ENCODE measurements at regions not wholly inside any gene's neighbourhood (a gene's known extent, or its start where the extent isn't known, plus 50 kb on each side); places are given as distances from the start of the nearest gene placed in this dataset.

GRCh38 chr3:118480101-118480860, 554.4 kb downstream of the IGSF11 start:
- Mint-ChIP-seq H3K9me3 (no peaks in the 10 kb centered on the region), H3K4me3 (no peak overlapping the region), H3K4me1 (no peaks in the 10 kb centered on the region), H3K27me3 (no peaks in the 10 kb centered on the region), H3K36me3 (no peaks in the 10 kb centered on the region), H3K27ac (no peak overlapping the region)
- ATAC-seq, result no peak

DNA sequence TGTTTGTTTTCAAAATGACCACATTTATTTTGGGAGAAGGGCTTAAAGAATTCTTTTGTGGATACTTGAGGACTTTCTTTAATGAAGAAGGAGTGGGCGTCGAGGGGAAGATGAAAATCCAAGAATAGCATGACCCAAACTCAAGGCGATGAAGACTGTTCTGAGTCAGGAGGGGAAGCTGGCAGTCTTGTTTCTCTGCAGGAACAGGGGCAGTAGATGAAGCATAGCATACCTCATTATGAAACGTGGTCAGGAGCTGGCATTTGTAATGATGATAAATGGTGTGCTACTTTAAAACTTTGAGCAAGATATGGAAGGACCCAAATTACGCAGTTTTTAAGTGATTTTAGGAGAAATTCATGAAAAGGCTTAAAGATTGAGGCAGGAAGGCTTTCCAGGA, 549.0 kb downstream of the IGSF11 start:
- H3K9me3 Mint-ChIP-seq, result peaks cover 2% of the 10 kb centered on the region
- H3K4me3 Mint-ChIP-seq, result no peak overlapping the region
- ATAC-seq, result no peak
- no peaks in the 10 kb centered on the region for H3K36me3 Mint-ChIP-seq
- no peaks in the 10 kb centered on the region for H3K27me3 Mint-ChIP-seq
- H3K27ac Mint-ChIP-seq, result no peak overlapping the region
- H3K4me1 Mint-ChIP-seq, result no peaks in the 10 kb centered on the region

DNA sequence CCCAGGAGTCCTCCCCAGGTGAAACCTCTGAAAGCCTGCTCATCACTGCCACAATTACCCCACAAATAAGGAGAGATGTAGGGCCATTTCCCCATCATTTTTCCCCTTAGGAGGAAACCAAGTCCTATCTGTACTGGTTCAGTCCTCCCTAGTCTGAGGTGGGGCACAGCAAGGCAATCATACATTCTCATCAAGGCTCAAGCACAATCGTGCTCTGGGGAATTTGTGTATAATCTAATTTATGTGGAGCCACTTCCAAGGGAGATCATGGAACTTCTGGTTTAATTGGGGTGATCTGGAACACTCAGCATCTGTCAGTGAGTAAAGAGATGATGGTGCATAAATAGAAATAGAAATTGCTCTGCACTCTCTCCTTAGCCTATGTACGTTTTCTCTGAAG, 546.9 kb downstream of the IGSF11 start:
- no peak for ATAC-seq
- H3K9me3 Mint-ChIP-seq, result peaks cover 2% of the 10 kb centered on the region
- H3K27me3 Mint-ChIP-seq, result no peaks in the 10 kb centered on the region
- no peak overlapping the region for H3K4me3 Mint-ChIP-seq
- no peak overlapping the region for H3K27ac Mint-ChIP-seq
- H3K4me1 Mint-ChIP-seq, result no peaks in the 10 kb centered on the region
- no peaks in the 10 kb centered on the region for H3K36me3 Mint-ChIP-seq

DNA sequence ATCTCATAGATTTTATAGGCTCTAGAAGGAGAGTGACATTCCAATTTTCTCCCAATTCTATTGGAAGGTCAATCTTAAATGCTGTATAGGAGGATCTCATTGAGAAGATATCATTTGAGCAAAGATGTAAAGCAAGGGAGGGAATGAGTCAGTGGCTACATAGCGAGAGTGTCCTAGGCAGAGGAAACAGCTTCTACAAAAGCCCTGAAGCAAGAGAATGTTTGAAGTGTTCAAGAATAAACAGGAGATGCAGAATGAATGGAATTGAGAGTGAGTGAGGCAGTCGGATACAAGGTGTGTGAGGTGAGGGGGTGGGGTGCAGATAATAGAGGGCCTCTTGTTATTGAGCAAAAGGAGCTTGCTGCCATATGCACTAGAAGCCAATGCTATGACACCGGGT, 545.9 kb downstream of the IGSF11 start:
- Mint-ChIP-seq H3K36me3 (no peaks in the 10 kb centered on the region), H3K4me1 (no peaks in the 10 kb centered on the region), H3K4me3 (no peak overlapping the region), H3K9me3 (peaks cover 2% of the 10 kb centered on the region), H3K27me3 (no peaks in the 10 kb centered on the region), H3K27ac (no peak overlapping the region)
- ATAC-seq, result no peak

DNA sequence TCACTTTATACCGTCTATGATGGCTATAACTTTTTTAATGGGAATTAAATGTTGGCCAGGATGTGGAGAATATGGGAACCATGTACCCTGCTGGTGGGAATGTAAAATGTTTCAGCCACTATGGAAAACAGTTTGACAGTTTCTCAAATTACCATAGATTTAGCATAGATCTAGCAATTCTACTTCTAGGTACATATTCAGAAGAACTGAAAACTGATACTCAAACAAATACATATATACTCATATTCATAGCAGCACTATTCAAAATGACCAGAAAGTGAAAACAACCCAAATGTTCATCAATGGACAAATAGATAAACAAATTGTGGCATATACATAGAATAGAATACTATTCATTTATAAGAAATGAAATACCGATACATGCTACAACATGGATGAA, 539.4 kb downstream of the IGSF11 start:
- peaks cover 3% of the 10 kb centered on the region for H3K9me3 Mint-ChIP-seq
- H3K27me3 Mint-ChIP-seq, result no peaks in the 10 kb centered on the region
- no peak for ATAC-seq
- H3K27ac Mint-ChIP-seq, result no peak overlapping the region
- no peaks in the 10 kb centered on the region for H3K4me1 Mint-ChIP-seq
- H3K36me3 Mint-ChIP-seq, result no peaks in the 10 kb centered on the region
- H3K4me3 Mint-ChIP-seq, result no peak overlapping the region

- ATAC-seq, result no peak
- Mint-ChIP-seq H3K27me3 (no peaks in the 10 kb centered on the region), H3K4me1 (no peaks in the 10 kb centered on the region), H3K27ac (no peak overlapping the region), H3K36me3 (no peaks in the 10 kb centered on the region), H3K9me3 (peaks cover 3% of the 10 kb centered on the region), H3K4me3 (no peak overlapping the region)
These were observed 537.4 kb downstream of the IGSF11 start for GRCh38 chr3:118497274-118497673.

DNA sequence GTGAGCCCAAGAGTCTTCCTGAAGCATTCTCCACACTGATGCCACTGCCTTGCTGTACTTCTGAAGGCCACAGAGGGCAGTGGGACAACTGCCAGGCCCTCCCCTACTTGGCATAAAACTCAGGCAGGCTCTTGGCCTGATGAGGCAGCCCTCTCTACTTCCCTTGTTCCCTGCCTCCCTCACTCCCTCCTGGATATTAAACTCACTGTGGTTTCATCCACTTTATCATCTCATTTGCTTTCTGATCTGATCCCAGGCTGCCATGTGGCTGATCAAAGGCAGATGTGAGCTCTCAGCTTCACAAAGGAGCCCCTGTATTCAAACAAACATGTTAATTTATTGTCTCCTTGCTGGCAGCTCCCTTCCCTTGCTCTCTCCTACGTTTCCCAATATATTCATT, 533.5 kb downstream of the IGSF11 start:
- no peaks in the 10 kb centered on the region for H3K27me3 Mint-ChIP-seq
- no peaks in the 10 kb centered on the region for H3K36me3 Mint-ChIP-seq
- ATAC-seq, result no peak
- no peak overlapping the region for H3K27ac Mint-ChIP-seq
- H3K9me3 Mint-ChIP-seq, result peaks cover 3% of the 10 kb centered on the region
- H3K4me1 Mint-ChIP-seq, result no peaks in the 10 kb centered on the region
- no peak overlapping the region for H3K4me3 Mint-ChIP-seq

DNA sequence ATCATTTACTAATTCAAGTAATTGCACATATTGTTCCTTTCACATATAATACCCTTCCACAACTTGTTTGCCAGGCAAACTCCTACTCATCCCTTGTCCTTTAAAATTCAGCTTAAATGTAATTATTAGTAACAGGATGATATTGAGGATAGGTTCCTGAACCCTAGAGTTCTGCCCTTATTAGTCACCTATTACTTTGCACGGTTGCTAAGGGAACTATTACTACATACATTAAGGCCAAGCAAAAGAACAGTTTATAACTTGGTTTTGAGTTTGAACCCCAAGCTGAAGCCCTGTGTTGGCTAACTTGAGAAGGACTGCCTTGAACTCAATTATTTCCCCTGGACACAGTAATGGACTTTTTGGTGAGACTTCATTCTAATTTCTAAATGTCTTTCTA, 529.7 kb downstream of the IGSF11 start:
- H3K4me1 Mint-ChIP-seq, result no peaks in the 10 kb centered on the region
- ATAC-seq, result no peak
- no peaks in the 10 kb centered on the region for H3K9me3 Mint-ChIP-seq
- no peak overlapping the region for H3K4me3 Mint-ChIP-seq
- no peaks in the 10 kb centered on the region for H3K27me3 Mint-ChIP-seq
- H3K27ac Mint-ChIP-seq, result no peak overlapping the region
- no peaks in the 10 kb centered on the region for H3K36me3 Mint-ChIP-seq

- Mint-ChIP-seq H3K36me3 (no peaks in the 10 kb centered on the region), H3K4me3 (no peak overlapping the region), H3K4me1 (no peaks in the 10 kb centered on the region), H3K9me3 (no peaks in the 10 kb centered on the region), H3K27me3 (no peaks in the 10 kb centered on the region), H3K27ac (no peak overlapping the region)
- ATAC-seq, result no peak
These were observed 528.9 kb downstream of the IGSF11 start for GRCh38 chr3:118505784-118506183.

GRCh38 chr3:118511402-118511801, 523.2 kb downstream of the IGSF11 start:
- no peak overlapping the region for H3K27ac Mint-ChIP-seq
- H3K36me3 Mint-ChIP-seq, result no peaks in the 10 kb centered on the region
- H3K27me3 Mint-ChIP-seq, result no peaks in the 10 kb centered on the region
- peaks cover 2% of the 10 kb centered on the region for H3K9me3 Mint-ChIP-seq
- H3K4me1 Mint-ChIP-seq, result no peaks in the 10 kb centered on the region
- H3K4me3 Mint-ChIP-seq, result no peak overlapping the region
- ATAC-seq, result no peak

GRCh38 chr3:118512301-118512700, 522.3 kb downstream of the IGSF11 start:
- Mint-ChIP-seq H3K4me1 (no peaks in the 10 kb centered on the region), H3K9me3 (peaks cover 2% of the 10 kb centered on the region), H3K4me3 (no peak overlapping the region), H3K27me3 (no peaks in the 10 kb centered on the region), H3K36me3 (no peaks in the 10 kb centered on the region), H3K27ac (no peak overlapping the region)
- no peak for ATAC-seq

- Mint-ChIP-seq H3K36me3 (no peaks in the 10 kb centered on the region), H3K27ac (no peak overlapping the region), H3K4me3 (no peak overlapping the region), H3K27me3 (no peaks in the 10 kb centered on the region), H3K9me3 (no peaks in the 10 kb centered on the region), H3K4me1 (no peaks in the 10 kb centered on the region)
- ATAC-seq, result no peak
These were observed 509.6 kb downstream of the IGSF11 start for GRCh38 chr3:118525077-118525476.

DNA sequence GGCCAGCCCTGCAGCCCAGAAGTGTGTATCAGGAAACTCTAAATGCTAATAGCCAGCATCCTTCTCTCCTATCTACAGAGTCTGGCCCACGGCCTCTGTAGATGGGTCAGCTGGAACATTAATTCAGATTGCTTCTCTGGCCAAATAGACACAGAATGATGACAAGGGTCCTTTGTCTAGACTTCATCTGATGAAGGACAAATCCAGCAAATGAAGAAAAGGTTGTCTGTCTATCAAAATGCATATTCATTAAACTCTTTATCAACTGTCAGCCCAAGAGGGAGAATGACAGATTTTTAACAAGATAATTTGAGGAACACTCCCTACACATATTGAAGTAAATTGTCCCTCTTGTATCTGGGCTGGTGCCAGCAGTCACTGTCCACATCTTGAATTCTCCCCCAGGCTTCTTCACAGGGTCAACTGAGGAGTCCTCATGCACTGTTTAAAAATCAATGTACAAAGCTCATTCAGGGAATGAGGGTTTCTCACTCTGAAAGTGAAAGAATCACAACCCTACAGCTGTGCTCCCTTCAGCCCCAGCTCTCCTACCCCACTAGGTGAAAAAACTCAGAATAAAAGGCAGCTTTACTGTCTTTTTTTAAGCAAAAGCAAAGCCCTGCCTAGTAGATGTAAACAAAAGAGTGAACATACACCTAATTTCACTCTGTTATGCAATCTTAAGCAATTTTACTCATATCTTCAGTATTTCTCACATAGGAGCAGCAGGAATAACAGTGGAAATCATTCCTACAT, 507.7 kb downstream of the IGSF11 start:
- ATAC-seq, result no peak
- H3K9me3 Mint-ChIP-seq, result no peaks in the 10 kb centered on the region
- no peak overlapping the region for H3K27ac Mint-ChIP-seq
- H3K4me1 Mint-ChIP-seq, result no peaks in the 10 kb centered on the region
- H3K4me3 Mint-ChIP-seq, result no peak overlapping the region
- no peaks in the 10 kb centered on the region for H3K36me3 Mint-ChIP-seq
- no peaks in the 10 kb centered on the region for H3K27me3 Mint-ChIP-seq

DNA sequence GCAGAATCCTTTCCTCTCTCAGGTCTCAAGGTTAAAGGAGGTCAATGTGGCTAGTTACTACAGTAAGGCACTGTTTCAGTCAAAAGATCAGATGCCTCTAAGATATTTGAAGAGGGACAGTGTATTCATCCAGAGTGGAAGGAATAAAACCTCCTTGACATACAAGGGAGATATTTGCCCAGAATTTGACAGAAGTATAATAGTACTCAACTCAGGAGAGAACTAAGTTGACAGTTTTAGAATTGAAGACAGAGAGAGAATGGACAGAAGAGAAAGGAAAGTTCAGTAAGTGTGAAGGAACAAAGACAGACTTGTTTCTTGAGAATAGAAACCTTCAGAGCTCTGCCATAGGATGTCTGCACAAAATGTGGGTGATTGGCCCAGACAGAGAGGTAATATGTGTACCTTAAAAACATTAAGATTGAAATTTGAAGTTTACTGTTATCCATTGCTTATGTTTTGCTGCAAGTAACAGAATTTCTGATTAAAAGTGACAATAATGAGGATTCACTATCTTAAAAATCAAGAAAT, 507.1 kb downstream of the IGSF11 start:
- no peak for ATAC-seq
- Mint-ChIP-seq H3K4me1 (no peaks in the 10 kb centered on the region), H3K27me3 (no peaks in the 10 kb centered on the region), H3K27ac (no peak overlapping the region), H3K36me3 (no peaks in the 10 kb centered on the region), H3K9me3 (no peaks in the 10 kb centered on the region), H3K4me3 (no peak overlapping the region)

DNA sequence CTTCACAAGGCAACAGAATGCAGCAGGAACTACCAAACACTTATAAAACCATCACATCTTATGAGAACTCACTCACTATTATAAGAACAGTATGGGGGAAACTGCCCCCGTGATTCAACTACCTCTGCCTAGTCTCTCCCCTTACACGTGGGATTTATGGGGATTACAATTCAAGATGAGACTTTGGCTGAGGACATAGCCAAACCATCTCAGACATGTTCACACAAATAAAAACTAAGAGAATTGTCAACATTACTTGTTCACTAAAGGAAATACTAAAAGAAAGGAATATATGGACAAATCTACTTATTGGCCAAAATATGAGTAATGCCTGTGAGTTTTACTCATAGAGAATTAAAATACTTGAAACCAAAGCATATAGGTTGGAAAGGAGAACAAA, 505.1 kb downstream of the IGSF11 start:
- H3K27ac Mint-ChIP-seq, result no peak overlapping the region
- H3K4me1 Mint-ChIP-seq, result no peaks in the 10 kb centered on the region
- no peak overlapping the region for H3K4me3 Mint-ChIP-seq
- no peaks in the 10 kb centered on the region for H3K36me3 Mint-ChIP-seq
- H3K9me3 Mint-ChIP-seq, result peaks cover 2% of the 10 kb centered on the region
- no peak for ATAC-seq
- H3K27me3 Mint-ChIP-seq, result no peaks in the 10 kb centered on the region

DNA sequence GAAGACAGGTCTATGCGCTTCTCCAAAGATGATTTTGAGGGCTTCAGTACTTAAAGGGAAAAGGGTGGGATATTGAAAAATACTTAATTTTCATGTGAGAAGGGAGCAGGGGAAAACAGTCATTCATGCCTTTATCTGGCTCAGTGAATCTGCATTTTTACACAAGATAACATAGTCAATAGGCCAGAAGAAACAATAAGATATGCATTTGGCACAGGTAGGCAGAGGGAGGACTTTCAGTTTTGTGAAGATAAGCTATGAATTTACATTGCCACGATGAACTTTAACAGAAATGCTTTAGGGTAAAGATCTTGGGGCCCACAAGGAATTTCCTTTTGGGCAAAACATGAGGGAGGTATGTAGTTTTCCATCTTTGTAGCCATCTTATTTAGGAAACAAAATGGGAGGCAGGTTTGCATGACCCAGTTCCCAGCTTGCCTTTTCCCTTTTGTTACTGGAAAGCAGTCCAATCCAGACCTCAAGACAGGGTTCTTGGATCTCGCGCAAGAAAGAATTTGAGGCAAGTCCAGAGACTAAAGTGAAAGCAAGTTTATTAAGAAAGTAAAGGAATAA, 504.2 kb downstream of the IGSF11 start:
- ATAC-seq, result no peak
- H3K4me3 Mint-ChIP-seq, result no peak overlapping the region
- H3K36me3 Mint-ChIP-seq, result no peaks in the 10 kb centered on the region
- no peaks in the 10 kb centered on the region for H3K27me3 Mint-ChIP-seq
- no peaks in the 10 kb centered on the region for H3K4me1 Mint-ChIP-seq
- peaks cover 2% of the 10 kb centered on the region for H3K9me3 Mint-ChIP-seq
- H3K27ac Mint-ChIP-seq, result no peak overlapping the region
